M059J (cell line): ENCODE measurements at regions not wholly inside any gene's neighbourhood (a gene's known extent, or its start where the extent isn't known, plus 50 kb on each side); places are given as distances from the start of the nearest gene placed in this dataset.
"Not testable (repeated sequence)": the region's sequence is repeated elsewhere in the genome, so short reads cannot be mapped to it uniquely, and the experiment has no call there.

Experiments
- DNase-seq: peaks from one replicate; pipeline ENCODE4 v3.0.0-alpha.2; 2012; ENCODE audit warnings: low read depth

GRCh38 chr14:106807493-106807892 lies 1281.1 kb downstream of the TMEM121 start:
- DNase-seq: no peak

- no peak for DNase-seq
These were observed 1282.1 kb downstream of the TMEM121 start for GRCh38 chr14:106808458-106808857.

GRCh38 chr14:106808907-106809306 lies 1282.5 kb downstream of the TMEM121 start:
- DNase-seq: no peak

DNA sequence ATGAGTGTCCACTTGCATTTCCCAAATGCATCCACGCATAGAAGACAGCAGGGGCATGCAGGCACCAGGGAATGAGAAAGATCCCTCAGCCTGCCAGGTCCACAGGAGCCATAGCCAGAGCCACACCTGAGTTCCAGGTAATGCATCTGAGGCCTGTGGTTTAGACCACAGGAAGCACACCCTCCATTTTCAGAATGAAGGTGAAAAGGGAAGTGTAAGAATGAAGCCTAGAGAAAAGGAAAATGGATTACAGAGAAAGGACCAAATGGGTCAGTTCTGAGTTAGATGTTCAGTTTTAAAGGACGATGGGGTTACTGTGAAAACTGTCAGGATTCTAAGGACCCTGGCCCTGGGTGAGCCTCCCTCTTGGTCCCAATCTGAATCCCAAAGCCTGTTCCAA lies 1283.2 kb downstream of the TMEM121 start:
- no peak for DNase-seq

GRCh38 chr14:106810168-106810567 lies 1283.8 kb downstream of the TMEM121 start:
- DNase-seq: not testable (repeated sequence)

GRCh38 chr14:106811162-106811561 lies 1284.8 kb downstream of the TMEM121 start:
- no peak for DNase-seq

GRCh38 chr14:106812788-106813476 lies 1286.5 kb downstream of the TMEM121 start:
- DNase-seq: no peak

GRCh38 chr14:106813477-106813823 lies 1287.1 kb downstream of the TMEM121 start:
- DNase-seq: no peak

DNA sequence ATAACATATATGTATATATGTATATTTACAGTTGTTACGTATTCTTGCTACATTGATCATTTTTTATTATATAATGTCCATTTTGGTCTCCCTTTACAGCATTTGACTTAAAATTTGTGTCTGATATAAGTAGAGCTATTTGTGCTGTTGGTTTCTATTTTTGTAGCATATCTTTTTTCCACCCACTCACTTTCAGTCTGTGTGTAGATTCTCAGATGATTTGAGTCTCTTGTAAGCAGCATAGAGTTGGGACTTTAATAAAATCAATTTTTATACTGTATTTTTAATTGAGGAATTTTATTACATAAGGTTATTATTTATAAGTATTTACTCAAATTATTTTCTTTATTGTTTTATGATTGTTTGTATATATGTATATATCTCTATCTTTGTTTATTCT lies 1293.7 kb downstream of the TMEM121 start:
- DNase-seq: no peak

DNA sequence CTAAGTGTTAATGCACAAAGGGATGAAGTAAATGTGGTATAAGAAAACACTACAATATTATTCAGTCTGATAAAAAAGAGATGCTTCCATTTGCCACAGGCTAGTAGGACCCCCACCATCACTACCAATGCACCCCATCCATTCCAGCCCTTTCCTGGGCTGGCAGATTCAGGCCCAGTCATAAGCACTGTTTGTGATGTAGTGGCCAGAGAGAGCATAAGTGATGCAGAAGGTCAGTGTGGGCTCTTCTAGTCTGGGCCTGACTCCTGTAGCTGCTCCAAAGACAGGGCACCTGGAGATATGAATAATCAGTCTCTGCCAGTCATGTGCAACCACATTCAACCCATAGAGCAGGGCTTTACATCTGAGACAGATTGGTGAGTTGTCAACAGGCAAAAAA lies 1294.7 kb downstream of the TMEM121 start:
- DNase-seq: no peak

DNA sequence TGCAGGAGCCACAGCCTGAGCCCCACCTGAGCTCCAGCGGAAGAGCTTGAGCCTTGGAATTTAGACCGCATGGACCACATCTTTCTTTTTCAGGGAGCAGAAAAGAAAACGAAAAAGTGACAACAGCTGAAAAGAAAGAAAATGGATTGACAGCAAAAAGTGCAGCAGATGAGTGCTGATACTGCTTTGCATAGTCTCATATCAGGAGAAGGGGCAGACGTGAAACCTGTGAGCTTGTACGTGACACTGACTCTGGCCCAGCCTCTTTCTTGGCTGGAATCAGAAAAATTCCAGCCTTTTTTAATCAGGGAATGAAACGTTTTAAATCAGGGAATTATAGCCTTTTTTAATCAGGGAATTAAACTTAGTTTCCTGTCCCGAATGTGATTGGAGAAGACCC lies 1296.5 kb downstream of the TMEM121 start:
- DNase-seq: no peak

DNA sequence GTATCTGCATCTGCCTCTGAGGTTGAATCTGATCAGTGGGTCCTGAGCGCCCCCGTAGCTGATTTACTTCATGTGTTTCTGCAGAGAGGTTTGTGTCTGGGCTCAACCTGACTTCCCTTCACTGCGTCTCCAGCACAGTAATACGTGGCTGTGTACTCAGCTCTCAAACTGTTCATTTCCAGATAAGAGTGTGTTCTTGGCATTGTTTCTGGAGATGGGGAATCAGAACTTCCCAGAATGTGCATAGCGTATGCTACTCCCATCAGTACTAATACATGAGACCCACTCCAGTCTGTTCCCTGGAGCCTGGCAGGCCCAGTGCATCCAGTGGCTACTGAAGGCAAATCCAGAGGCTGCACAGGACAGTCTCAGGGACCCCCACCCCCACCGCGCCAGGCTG lies 1297.2 kb downstream of the TMEM121 start:
- DNase-seq: no peak

DNA sequence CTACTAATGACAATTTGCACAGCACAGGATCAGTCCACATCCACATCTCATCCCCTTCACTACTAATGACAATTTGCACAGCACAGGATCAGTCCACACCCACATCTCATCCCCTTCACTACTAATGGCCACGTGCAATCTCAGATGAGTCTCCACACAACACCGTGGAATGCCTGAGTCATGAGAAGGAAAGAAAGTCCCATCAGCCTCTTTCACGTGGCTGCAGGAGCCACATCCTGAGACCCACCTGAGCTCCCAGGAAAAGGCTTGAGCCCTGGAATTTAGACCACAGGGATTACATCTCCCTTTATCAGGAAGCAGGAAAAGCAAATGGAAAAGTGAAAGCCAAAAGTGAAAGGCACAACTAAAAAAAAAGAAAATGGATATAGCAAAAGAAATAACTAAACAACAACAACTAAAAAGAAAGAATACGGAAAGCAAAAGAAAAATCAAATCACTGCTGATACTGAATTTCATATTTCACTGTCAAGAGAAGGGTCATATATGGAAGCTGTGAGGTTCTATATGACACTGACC lies 1300.5 kb downstream of the TMEM121 start:
- no peak for DNase-seq

GRCh38 chr14:106831322-106831720 lies 1304.9 kb downstream of the TMEM121 start:
- DNase-seq: no peak

- no peak for DNase-seq
These were observed 1311.5 kb downstream of the TMEM121 start for GRCh38 chr14:106837870-106838269.

- DNase-seq: no peak
These were observed 1312.8 kb downstream of the TMEM121 start for GRCh38 chr14:106838991-106839769.

DNA sequence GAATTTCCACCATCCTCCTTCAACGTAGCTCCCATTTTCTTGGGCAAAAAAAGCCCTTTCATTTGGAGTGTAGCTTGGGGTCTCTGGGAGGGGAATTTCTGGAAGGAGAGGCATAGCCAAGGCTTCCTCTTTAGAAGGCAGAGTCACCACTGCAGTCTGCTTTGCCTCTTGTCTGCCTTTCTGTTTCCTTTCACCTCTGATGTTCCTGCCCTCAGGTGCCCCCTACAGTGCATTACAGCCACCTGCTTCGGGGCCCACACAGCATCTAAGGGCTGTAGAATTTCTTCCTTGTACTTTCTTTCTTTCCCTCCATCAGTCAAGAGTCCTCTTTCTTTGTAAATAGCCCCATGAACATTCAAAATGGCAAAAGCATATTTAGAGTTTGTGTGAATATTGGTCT lies 1313.9 kb downstream of the TMEM121 start:
- no peak for DNase-seq

GRCh38 chr14:106840991-106841390 lies 1314.6 kb downstream of the TMEM121 start:
- DNase-seq: no peak

DNA sequence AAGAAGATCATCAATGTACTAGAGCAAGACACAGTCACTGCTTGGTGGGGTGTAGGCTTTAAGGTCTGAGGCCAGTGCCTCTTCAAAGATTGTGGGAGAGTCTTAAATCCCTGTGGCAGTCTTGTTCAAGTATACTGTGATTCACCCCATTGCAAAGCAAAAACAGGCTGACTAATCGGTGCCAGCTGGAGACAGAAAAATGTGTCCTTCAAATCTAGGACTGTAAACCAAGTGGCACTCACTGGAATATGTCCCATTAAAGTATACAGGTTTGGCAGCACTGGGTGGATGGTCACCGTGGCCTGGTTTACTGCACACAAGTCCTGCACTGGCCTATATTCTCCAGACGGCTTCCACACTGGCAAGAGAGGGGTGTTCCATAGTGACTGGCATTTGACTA lies 1315.3 kb downstream of the TMEM121 start:
- DNase-seq: peak; percentile 66

DNA sequence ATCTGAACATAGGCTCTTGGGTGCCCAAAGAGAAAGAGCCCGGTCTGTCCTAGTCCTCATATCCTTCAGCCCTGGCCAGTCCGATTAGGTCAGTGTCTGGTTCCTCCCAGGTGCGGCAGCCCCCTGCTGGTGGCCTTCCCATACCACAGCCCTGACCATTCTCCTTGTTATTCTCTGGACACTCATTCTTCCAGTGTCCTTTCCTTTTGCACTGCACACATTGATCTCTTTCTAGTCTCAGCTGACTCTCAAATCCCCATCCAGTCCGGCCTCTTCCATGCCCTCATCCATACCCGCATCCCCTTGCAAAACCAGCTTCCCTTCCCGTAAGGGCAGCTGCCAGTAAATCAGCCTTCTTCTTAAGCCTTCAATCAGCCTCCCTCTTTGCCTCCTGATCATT lies 1316.3 kb downstream of the TMEM121 start:
- DNase-seq: peak; percentile 28

DNA sequence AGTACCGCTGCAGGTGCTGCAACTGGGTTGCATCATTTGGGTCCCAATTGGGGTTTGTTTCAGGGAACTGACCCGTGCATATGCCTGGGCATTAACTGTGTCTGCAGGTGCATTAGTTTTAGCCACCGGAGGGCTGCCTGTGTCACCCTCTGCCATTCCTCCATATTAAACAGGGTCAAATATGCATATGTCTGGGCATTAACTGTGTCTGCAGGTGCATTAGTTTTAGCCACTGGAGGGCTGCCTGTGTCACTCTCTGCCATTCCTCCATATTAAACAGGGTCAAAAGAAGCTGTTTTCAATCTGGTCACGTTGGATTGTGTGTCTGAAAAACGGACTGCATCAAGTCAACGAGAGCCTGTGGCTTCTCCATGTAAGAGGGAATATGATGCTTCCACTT lies 1317.0 kb downstream of the TMEM121 start:
- DNase-seq: no peak

DNA sequence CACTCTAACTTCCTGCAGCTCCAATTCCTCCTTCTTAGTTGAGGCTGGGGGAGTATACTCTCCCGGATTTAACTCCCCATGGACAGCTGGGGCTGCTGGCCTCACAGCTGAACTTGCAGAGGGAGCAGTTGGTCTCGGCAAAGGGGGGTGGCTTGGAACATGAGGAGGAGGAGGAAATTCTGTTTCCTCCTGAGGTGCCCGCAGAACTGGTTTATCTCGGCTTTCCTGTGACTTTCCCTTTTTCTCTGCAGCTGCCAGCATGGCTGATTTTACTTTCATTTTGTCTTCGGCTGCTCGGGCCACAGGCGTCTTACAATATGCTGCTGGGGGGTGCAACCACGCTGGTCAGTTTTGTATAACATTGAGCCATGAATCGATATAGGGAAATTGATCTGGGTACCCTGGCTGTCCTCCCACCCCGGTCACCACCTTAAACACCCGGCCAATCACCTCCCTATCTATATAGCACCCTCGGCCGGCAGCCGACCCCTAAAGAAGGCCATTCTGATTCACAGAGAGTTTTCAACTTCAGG lies 1317.6 kb downstream of the TMEM121 start:
- peak; percentile 37 for DNase-seq
